Neural progenitor cell (in vitro differentiated cells): ENCODE measurements at regions not wholly inside any gene's neighbourhood (a gene's known extent, or its start where the extent isn't known, plus 50 kb on each side); places are given as distances from the start of the nearest gene placed in this dataset.

Experiments
- DNase-seq: peaks from one replicate; pipeline ENCODE4 v3.0.0-alpha.2; 2016; ENCODE audit warnings: low spot score
- H2AFZ ChIP-seq: fragments of 200-600 bp; sonication (generic); replicated peaks from 2 replicates; pipeline ENCODE4 v1.6.1; 2016; ENCODE audit warnings: antibody characterized with exemption
- H3F3A ChIP-seq: fragments of 200-600 bp; sonication (generic); 2 replicates; pipeline ENCODE4 v1.6.1; 2016; ENCODE audit warnings: antibody characterized with exemption, low read depth
- H3K27ac ChIP-seq: fragments of 200-600 bp; sonication (generic); 2 replicates; pipeline ENCODE4 v1.5.1; 2016; ENCODE audit warnings: mild to moderate bottlenecking
- H3K27me3 ChIP-seq: fragments of 200-600 bp; sonication (generic); 2 replicates; pipeline ENCODE4 v1.6.1; 2016; ENCODE audit warnings: mild to moderate bottlenecking, moderate library complexity
- H3K36me3 ChIP-seq: fragments of 200-600 bp; sonication (generic); 2 replicates; pipeline ENCODE4 v1.5.1; 2016
- H3K4me1 ChIP-seq: fragments of 200-600 bp; sonication (generic); 2 replicates; pipeline ENCODE4 v1.6.1; 2016; ENCODE audit warnings: mixed run types
- H3K4me2 ChIP-seq: fragments of 200-600 bp; sonication (generic); 2 replicates; pipeline ENCODE4 v1.6.1; 2016
- H3K4me3 ChIP-seq: fragments of 200-600 bp; sonication (generic); 2 replicates; pipeline ENCODE4 v1.5.1; 2016
- H3K79me2 ChIP-seq: fragments of 200-600 bp; sonication (generic); 2 replicates; pipeline ENCODE4 v1.6.1; 2016; ENCODE audit warnings: low read depth
- H3K9ac ChIP-seq: fragments of 200-600 bp; sonication (generic); 2 replicates; pipeline ENCODE4 v1.6.1; 2016
- H3K9me3 ChIP-seq: fragments of 200-600 bp; sonication (generic); 2 replicates; pipeline ENCODE4 v1.5.1; 2016; ENCODE audit warnings: low read depth
- H4K20me1 ChIP-seq: fragments of 200-600 bp; sonication (generic); 2 replicates; pipeline ENCODE4 v1.6.1; 2016; ENCODE audit warnings: low read depth
- H3K27ac Mint-ChIP-seq: 3 replicates; pipeline ENCODE4 v1.8.0; 2021; ENCODE audit warnings: mixed read lengths
- H3K27me3 Mint-ChIP-seq: 2 replicates; pipeline ENCODE4 v1.8.0; 2022; ENCODE audit warnings: low read depth, mild to moderate bottlenecking, inconsistent platforms, moderate library complexity, mixed read lengths; ENCODE audit not compliant: insufficient read depth
- H3K36me3 Mint-ChIP-seq: 3 replicates; pipeline ENCODE4 v1.8.0; 2021; ENCODE audit warnings: mixed read lengths
- H3K4me1 Mint-ChIP-seq: 3 replicates; pipeline ENCODE4 v1.8.0; 2021; ENCODE audit warnings: mixed read lengths
- H3K4me3 Mint-ChIP-seq: 3 replicates; pipeline ENCODE4 v1.8.0; 2021; ENCODE audit warnings: mild to moderate bottlenecking, moderate library complexity, mixed read lengths
- H3K9me3 Mint-ChIP-seq: 3 replicates; pipeline ENCODE4 v1.8.0; 2020; ENCODE audit warnings: mixed read lengths
- EZH2 ChIP-seq: fragments of 200-600 bp; sonication (generic); IDR thresholded peaks from 2 replicates; pipeline ENCODE4 v1.6.1; 2017; ENCODE audit warnings: antibody characterized with exemption, mild to moderate bottlenecking, moderate library complexity
- EZH2phosphoT487 ChIP-seq: fragments of 200-600 bp; sonication (generic); IDR thresholded peaks from 2 replicates; pipeline ENCODE4 v1.6.1; 2017; ENCODE audit warnings: antibody characterized with exemption
- TF ChIP-seq, protein P1 (sequence below): fragments of 200-600 bp; sonication (generic); IDR thresholded peaks from 2 replicates; pipeline ENCODE4 v1.5.1; 2017; ENCODE audit warnings: antibody characterized with exemption, mild to moderate bottlenecking

DNA sequence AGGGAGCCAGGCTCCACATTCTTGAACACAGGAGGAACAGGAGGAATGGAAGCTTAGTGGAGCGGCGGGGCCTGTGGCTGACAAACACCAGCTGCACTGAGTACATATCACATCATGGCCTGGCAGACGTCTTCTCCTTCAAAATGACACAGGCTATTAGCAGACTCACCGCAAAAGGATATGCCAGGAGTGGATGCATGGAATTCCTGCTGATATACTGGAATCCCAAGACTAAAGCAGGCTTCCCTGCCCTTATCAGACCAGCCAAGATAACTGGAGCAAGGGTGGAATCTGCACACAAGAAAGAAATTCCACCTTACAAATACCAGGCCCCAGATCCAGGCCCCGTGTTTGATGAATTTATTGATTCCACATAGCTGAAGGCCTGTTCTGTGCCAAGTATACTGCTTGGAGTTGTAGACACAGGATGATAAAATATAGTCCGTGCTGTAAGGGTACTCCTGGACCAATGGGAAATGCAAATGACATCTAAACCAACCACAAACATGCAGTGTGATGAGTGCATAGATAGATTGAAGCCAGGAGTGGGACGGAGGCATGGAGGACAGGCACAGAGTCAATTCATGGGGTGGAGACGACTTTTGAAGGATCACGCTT is 480.5 kb upstream of the ZMIZ1 start:
- H4K20me1 ChIP-seq = no peaks in the 10 kb centered on the region
- H3K4me3 ChIP-seq = no peak overlapping the region
- H3K4me3 Mint-ChIP-seq = no peak overlapping the region
- TF ChIP-seq EZH2phosphoT487 (no peak), EZH2 (no peak)
- TF ChIP-seq, protein P1, sequence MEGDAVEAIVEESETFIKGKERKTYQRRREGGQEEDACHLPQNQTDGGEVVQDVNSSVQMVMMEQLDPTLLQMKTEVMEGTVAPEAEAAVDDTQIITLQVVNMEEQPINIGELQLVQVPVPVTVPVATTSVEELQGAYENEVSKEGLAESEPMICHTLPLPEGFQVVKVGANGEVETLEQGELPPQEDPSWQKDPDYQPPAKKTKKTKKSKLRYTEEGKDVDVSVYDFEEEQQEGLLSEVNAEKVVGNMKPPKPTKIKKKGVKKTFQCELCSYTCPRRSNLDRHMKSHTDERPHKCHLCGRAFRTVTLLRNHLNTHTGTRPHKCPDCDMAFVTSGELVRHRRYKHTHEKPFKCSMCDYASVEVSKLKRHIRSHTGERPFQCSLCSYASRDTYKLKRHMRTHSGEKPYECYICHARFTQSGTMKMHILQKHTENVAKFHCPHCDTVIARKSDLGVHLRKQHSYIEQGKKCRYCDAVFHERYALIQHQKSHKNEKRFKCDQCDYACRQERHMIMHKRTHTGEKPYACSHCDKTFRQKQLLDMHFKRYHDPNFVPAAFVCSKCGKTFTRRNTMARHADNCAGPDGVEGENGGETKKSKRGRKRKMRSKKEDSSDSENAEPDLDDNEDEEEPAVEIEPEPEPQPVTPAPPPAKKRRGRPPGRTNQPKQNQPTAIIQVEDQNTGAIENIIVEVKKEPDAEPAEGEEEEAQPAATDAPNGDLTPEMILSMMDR = no peak
- peaks cover 2% of the 10 kb centered on the region for H3K27me3 Mint-ChIP-seq
- H3K9ac ChIP-seq = no peak overlapping the region
- H3K4me1 ChIP-seq = peaks cover 7% of the 10 kb centered on the region
- no peak overlapping the region for H2AFZ ChIP-seq
- peaks cover 21% of the 10 kb centered on the region for H3K4me1 Mint-ChIP-seq
- H3K9me3 ChIP-seq = no peaks in the 10 kb centered on the region
- H3K36me3 Mint-ChIP-seq = no peaks in the 10 kb centered on the region
- no peaks in the 10 kb centered on the region for H3K27me3 ChIP-seq
- no peak overlapping the region for H3K27ac Mint-ChIP-seq
- H3K4me2 ChIP-seq = no peak overlapping the region
- H3K27ac ChIP-seq = no peak overlapping the region
- no peak for DNase-seq
- H3K79me2 ChIP-seq = no peaks in the 10 kb centered on the region
- no peaks in the 10 kb centered on the region for H3F3A ChIP-seq
- peaks cover 4% of the 10 kb centered on the region for H3K9me3 Mint-ChIP-seq
- H3K36me3 ChIP-seq = no peaks in the 10 kb centered on the region

DNA sequence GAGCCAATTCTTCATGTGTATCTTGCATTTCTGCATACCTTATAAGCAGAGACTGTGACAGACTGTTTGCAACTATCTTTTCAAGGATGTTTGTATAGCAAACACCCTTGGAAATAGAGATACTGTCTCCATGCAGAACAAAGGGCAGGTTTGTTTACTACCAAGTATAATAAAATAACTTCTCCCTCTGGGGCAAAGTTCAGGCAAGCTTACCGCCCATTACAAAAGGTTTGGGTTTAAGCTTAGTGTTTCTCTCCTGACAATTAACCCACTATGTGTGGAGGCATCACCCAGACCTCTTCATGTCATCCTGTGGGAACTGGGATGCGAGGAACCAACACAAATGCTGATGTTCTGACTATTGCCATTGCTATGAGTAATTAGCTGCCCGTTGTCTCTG is 479.1 kb upstream of the ZMIZ1 start:
- Histone ChIP-seq H3K9ac (no peak overlapping the region), H3K9me3 (no peaks in the 10 kb centered on the region), H3K4me2 (no peak overlapping the region), H4K20me1 (no peaks in the 10 kb centered on the region), H3F3A (no peaks in the 10 kb centered on the region), H3K36me3 (no peaks in the 10 kb centered on the region), H3K4me3 (no peak overlapping the region), H3K79me2 (no peaks in the 10 kb centered on the region), H3K4me1 (peaks cover 6% of the 10 kb centered on the region), H3K27me3 (no peaks in the 10 kb centered on the region), H2AFZ (no peak overlapping the region), H3K27ac (no peak overlapping the region)
- DNase-seq = no peak
- TF ChIP-seq EZH2 (no peak), EZH2phosphoT487 (no peak)
- TF ChIP-seq, protein P1 = no peak
- H3K9me3 Mint-ChIP-seq = peaks cover 4% of the 10 kb centered on the region
- peaks cover 11% of the 10 kb centered on the region for H3K4me1 Mint-ChIP-seq
- no peaks in the 10 kb centered on the region for H3K27me3 Mint-ChIP-seq
- no peaks in the 10 kb centered on the region for H3K36me3 Mint-ChIP-seq
- H3K4me3 Mint-ChIP-seq = no peak overlapping the region
- H3K27ac Mint-ChIP-seq = no peak overlapping the region

DNA sequence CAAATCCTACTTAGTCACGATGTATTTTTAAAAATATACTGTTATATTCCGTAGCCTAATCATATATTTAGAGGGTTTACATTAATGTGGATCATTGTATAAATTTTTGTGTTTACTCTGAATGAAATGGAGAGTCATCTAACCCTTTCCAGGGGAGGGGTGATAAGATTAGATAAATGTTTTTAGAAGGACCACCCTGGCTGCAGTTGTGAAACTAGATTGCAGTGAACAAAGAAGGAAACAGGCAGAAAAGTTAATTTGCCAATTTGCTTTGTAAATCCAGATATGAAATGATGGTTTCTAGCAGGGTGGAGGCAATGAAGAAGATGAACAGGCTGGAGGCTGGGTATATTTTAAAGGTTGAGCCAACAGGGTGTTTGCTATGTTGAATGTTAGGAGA is 477.7 kb upstream of the ZMIZ1 start:
- TF ChIP-seq EZH2phosphoT487 = no peak
- TF ChIP-seq, protein P1 = no peak
- TF ChIP-seq EZH2 = no peak
- Mint-ChIP-seq H3K27ac (no peak overlapping the region), H3K36me3 (no peaks in the 10 kb centered on the region), H3K4me3 (no peak overlapping the region), H3K27me3 (peaks cover 2% of the 10 kb centered on the region), H3K4me1 (peaks cover 6% of the 10 kb centered on the region), H3K9me3 (peaks cover 4% of the 10 kb centered on the region)
- Histone ChIP-seq H3K27me3 (no peaks in the 10 kb centered on the region), H3K9ac (no peak overlapping the region), H4K20me1 (no peaks in the 10 kb centered on the region), H3K9me3 (no peaks in the 10 kb centered on the region), H3K79me2 (no peaks in the 10 kb centered on the region), H3K27ac (no peak overlapping the region), H2AFZ (no peak overlapping the region), H3K4me3 (no peak overlapping the region), H3K4me2 (no peak overlapping the region), H3F3A (no peaks in the 10 kb centered on the region), H3K36me3 (no peaks in the 10 kb centered on the region), H3K4me1 (no peaks in the 10 kb centered on the region)
- no peak for DNase-seq
